ENCODE measurements at regions not wholly inside any gene's neighbourhood (a gene's known extent, or its start where the extent isn't known, plus 50 kb on each side); places are given as distances from the start of the nearest gene placed in this dataset.

DNA sequence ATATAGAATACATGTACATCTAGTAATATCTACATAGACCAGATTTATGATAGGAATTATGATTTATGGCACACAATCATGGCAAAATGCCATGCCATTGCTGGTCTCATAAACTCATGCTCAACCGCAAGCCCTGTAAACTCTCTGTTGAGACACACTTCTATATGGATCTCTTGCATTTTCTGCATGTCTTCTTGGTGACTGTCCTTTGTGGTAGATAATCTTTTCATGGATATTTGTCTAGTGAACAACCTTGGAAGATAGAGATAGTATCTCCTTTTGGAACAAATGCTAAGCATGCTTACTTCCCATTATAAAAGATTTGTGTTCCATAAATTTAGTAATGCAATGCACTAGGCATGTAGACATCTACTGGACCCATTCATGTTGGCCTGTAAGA lies 328.0 kb downstream of the NAF1 start:
- no peak for TF ChIP-seq ZNF114 (CRISPR knock-in tag; IDR thresholded peaks at IDR 0.05)
- TF ChIP-seq NANOG (IDR thresholded peaks at IDR 0.05; ENCODE audit: borderline replicate concordance): no peak
- TF ChIP-seq POLR2AphosphoS5 (IDR thresholded peaks at IDR 0.05; ENCODE audit: low read depth): no peak
- TF ChIP-seq CREB1 (CRISPR knock-in tag; IDR thresholded peaks at IDR 0.05; ENCODE audit: low read depth): no peak
- no peak for TF ChIP-seq STAT1 (IDR thresholded peaks at IDR 0.05; ENCODE audit: unreplicated experiment)
- no peak for TF ChIP-seq ZNF331 (CRISPR knock-in tag; IDR thresholded peaks at IDR 0.05; ENCODE audit: low read depth)
- TF ChIP-seq, protein P1, sequence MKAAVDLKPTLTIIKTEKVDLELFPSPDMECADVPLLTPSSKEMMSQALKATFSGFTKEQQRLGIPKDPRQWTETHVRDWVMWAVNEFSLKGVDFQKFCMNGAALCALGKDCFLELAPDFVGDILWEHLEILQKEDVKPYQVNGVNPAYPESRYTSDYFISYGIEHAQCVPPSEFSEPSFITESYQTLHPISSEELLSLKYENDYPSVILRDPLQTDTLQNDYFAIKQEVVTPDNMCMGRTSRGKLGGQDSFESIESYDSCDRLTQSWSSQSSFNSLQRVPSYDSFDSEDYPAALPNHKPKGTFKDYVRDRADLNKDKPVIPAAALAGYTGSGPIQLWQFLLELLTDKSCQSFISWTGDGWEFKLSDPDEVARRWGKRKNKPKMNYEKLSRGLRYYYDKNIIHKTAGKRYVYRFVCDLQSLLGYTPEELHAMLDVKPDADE (IDR thresholded peaks at IDR 0.05): no peak
- TF ChIP-seq, protein P2, sequence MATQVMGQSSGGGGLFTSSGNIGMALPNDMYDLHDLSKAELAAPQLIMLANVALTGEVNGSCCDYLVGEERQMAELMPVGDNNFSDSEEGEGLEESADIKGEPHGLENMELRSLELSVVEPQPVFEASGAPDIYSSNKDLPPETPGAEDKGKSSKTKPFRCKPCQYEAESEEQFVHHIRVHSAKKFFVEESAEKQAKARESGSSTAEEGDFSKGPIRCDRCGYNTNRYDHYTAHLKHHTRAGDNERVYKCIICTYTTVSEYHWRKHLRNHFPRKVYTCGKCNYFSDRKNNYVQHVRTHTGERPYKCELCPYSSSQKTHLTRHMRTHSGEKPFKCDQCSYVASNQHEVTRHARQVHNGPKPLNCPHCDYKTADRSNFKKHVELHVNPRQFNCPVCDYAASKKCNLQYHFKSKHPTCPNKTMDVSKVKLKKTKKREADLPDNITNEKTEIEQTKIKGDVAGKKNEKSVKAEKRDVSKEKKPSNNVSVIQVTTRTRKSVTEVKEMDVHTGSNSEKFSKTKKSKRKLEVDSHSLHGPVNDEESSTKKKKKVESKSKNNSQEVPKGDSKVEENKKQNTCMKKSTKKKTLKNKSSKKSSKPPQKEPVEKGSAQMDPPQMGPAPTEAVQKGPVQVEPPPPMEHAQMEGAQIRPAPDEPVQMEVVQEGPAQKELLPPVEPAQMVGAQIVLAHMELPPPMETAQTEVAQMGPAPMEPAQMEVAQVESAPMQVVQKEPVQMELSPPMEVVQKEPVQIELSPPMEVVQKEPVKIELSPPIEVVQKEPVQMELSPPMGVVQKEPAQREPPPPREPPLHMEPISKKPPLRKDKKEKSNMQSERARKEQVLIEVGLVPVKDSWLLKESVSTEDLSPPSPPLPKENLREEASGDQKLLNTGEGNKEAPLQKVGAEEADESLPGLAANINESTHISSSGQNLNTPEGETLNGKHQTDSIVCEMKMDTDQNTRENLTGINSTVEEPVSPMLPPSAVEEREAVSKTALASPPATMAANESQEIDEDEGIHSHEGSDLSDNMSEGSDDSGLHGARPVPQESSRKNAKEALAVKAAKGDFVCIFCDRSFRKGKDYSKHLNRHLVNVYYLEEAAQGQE (IDR thresholded peaks at IDR 0.05; ENCODE audit: unreplicated experiment): no peak
- no peak for TF ChIP-seq JUNB (IDR thresholded peaks at IDR 0.05; ENCODE audit: unreplicated experiment)
- TF ChIP-seq, protein P3, sequence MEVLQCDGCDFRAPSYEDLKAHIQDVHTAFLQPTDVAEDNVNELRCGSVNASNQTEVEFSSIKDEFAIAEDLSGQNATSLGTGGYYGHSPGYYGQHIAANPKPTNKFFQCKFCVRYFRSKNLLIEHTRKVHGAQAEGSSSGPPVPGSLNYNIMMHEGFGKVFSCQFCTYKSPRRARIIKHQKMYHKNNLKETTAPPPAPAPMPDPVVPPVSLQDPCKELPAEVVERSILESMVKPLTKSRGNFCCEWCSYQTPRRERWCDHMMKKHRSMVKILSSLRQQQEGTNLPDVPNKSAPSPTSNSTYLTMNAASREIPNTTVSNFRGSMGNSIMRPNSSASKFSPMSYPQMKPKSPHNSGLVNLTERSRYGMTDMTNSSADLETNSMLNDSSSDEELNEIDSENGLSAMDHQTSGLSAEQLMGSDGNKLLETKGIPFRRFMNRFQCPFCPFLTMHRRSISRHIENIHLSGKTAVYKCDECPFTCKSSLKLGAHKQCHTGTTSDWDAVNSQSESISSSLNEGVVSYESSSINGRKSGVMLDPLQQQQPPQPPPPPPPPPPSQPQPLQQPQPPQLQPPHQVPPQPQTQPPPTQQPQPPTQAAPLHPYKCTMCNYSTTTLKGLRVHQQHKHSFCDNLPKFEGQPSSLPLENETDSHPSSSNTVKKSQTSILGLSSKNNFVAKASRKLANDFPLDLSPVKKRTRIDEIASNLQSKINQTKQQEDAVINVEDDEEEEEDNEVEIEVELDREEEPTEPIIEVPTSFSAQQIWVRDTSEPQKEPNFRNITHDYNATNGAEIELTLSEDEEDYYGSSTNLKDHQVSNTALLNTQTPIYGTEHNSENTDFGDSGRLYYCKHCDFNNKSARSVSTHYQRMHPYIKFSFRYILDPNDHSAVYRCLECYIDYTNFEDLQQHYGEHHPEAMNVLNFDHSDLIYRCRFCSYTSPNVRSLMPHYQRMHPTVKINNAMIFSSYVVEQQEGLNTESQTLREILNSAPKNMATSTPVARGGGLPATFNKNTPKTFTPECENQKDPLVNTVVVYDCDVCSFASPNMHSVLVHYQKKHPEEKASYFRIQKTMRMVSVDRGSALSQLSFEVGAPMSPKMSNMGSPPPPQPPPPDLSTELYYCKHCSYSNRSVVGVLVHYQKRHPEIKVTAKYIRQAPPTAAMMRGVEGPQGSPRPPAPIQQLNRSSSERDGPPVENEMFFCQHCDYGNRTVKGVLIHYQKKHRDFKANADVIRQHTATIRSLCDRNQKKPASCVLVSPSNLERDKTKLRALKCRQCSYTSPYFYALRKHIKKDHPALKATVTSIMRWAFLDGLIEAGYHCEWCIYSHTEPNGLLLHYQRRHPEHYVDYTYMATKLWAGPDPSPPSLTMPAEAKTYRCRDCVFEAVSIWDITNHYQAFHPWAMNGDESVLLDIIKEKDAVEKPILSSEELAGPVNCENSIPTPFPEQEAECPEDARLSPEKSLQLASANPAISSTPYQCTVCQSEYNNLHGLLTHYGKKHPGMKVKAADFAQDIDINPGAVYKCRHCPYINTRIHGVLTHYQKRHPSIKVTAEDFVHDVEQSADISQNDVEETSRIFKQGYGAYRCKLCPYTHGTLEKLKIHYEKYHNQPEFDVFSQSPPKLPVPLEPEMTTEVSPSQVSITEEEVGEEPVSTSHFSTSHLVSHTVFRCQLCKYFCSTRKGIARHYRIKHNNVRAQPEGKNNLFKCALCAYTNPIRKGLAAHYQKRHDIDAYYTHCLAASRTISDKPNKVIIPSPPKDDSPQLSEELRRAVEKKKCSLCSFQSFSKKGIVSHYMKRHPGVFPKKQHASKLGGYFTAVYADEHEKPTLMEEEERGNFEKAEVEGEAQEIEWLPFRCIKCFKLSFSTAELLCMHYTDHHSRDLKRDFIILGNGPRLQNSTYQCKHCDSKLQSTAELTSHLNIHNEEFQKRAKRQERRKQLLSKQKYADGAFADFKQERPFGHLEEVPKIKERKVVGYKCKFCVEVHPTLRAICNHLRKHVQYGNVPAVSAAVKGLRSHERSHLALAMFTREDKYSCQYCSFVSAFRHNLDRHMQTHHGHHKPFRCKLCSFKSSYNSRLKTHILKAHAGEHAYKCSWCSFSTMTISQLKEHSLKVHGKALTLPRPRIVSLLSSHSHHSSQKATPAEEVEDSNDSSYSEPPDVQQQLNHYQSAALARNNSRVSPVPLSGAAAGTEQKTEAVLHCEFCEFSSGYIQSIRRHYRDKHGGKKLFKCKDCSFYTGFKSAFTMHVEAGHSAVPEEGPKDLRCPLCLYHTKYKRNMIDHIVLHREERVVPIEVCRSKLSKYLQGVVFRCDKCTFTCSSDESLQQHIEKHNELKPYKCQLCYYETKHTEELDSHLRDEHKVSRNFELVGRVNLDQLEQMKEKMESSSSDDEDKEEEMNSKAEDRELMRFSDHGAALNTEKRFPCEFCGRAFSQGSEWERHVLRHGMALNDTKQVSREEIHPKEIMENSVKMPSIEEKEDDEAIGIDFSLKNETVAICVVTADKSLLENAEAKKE (CRISPR knock-in tag; IDR thresholded peaks at IDR 0.05): no peak
- no peak for TF ChIP-seq EZH2 (IDR thresholded peaks at IDR 0.05; ENCODE audit: low read depth, unreplicated experiment)
- TF ChIP-seq, protein P4, sequence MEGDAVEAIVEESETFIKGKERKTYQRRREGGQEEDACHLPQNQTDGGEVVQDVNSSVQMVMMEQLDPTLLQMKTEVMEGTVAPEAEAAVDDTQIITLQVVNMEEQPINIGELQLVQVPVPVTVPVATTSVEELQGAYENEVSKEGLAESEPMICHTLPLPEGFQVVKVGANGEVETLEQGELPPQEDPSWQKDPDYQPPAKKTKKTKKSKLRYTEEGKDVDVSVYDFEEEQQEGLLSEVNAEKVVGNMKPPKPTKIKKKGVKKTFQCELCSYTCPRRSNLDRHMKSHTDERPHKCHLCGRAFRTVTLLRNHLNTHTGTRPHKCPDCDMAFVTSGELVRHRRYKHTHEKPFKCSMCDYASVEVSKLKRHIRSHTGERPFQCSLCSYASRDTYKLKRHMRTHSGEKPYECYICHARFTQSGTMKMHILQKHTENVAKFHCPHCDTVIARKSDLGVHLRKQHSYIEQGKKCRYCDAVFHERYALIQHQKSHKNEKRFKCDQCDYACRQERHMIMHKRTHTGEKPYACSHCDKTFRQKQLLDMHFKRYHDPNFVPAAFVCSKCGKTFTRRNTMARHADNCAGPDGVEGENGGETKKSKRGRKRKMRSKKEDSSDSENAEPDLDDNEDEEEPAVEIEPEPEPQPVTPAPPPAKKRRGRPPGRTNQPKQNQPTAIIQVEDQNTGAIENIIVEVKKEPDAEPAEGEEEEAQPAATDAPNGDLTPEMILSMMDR (conservative IDR thresholded peaks at IDR 0.05; ENCODE audit: low read depth in 2 of 2): no peak
- TF ChIP-seq EZH2phosphoT487 (IDR thresholded peaks at IDR 0.05; ENCODE audit: unreplicated experiment): no peak
- Histone ChIP-seq H3K79me2 (replicated peaks; ENCODE audit: insufficient read depth) (no peaks in the 10 kb centered on the region), H2AFZ (no peak overlapping the region), H3K27me3 (ENCODE audit: insufficient read depth) (no peaks in the 10 kb centered on the region), H3K9me2 (ENCODE audit: insufficient read depth) (no peaks in the 10 kb centered on the region), H3K4me2 (no peak overlapping the region), H3F3A (replicated peaks; ENCODE audit: low read depth) (no peaks in the 10 kb centered on the region), H3K4me3 (no peak overlapping the region), H4K20me1 (replicated peaks; ENCODE audit: insufficient read depth) (no peaks in the 10 kb centered on the region), H3K4me1 (ENCODE audit: insufficient read depth) (no peaks in the 10 kb centered on the region), H3K27ac (ENCODE audit: low read depth) (no peak overlapping the region), H3K36me3 (ENCODE audit: insufficient read depth) (no peaks in the 10 kb centered on the region)
- H3K4me3 Mint-ChIP-seq: no peak overlapping the region
- H3K4me1 Mint-ChIP-seq: no peaks in the 10 kb centered on the region
- H3K27me3 Mint-ChIP-seq (ENCODE audit: insufficient read depth, low read depth, poor library complexity): no peaks in the 10 kb centered on the region
- H3K9me3 Mint-ChIP-seq: no peaks in the 10 kb centered on the region; the same call in 2 of the 3 replicates
- no peaks in the 10 kb centered on the region for H3K36me3 Mint-ChIP-seq (ENCODE audit: low read depth)
- H3K27ac Mint-ChIP-seq: no peak overlapping the region
- DNase-seq (ENCODE audit: low spot score) (no peak), ATAC-seq (no peak)
